ENCODE measurements at regions not wholly inside any gene's neighbourhood (a gene's known extent, or its start where the extent isn't known, plus 50 kb on each side); places are given as distances from the start of the nearest gene placed in this dataset.

GRCh38 chr2:22967756-22968155 lies 417.2 kb upstream of the KLHL29 start:
- Histone ChIP-seq H3K9me1 (ENCODE audit: insufficient read depth, low read length) (no peaks in the 10 kb centered on the region), H3K4ac (ENCODE audit: low read depth, low read length) (no peak overlapping the region), H2AK9ac (replicated peaks; ENCODE audit: low read depth, low read length, poor library complexity) (no peak overlapping the region), H2AK5ac (ENCODE audit: low read depth, low read length) (no peak overlapping the region), H3K27me3 (ENCODE audit: control insufficient read depth, insufficient read depth, low read length) (no peaks in the 10 kb centered on the region), H4K91ac (ENCODE audit: insufficient read depth, low read depth, low read length) (no peak overlapping the region), H2BK5ac (ENCODE audit: low read depth, low read length, poor library complexity, severe bottlenecking) (no peak overlapping the region), H3K23ac (ENCODE audit: low read depth, low read length) (no peak overlapping the region), H4K20me1 (ENCODE audit: insufficient read depth, low read length) (no peaks in the 10 kb centered on the region), H3K56ac (ENCODE audit: extremely low read depth, insufficient read depth, low read length) (no peak overlapping the region), H3K4me1 (ENCODE audit: control insufficient read depth, insufficient read depth, low read length) (no peaks in the 10 kb centered on the region), H3K4me2 (ENCODE audit: low read depth, low read length) (no peak overlapping the region), H4K8ac (ENCODE audit: low read depth in 2 of 2, low read length in 2 of 2) (no peak overlapping the region), H3K14ac (replicated peaks; ENCODE audit: low read depth, low read length) (no peak overlapping the region), H3K9me3 (ENCODE audit: control insufficient read depth, insufficient read depth, low read length) (peaks cover 6% of the 10 kb centered on the region), H3K79me1 (ENCODE audit: low read depth in 1 of 2, low read length in 2 of 2) (no peaks in the 10 kb centered on the region), H3K4me3 (ENCODE audit: insufficient read depth, low read depth, low read length) (no peak overlapping the region), H3K18ac (ENCODE audit: low read depth, low read length) (no peak overlapping the region), H3K27ac (ENCODE audit: insufficient read depth, low read length) (no peak overlapping the region), H2BK15ac (ENCODE audit: low read depth, low read length) (no peak overlapping the region), H2BK120ac (ENCODE audit: low read depth, low read length) (no peak overlapping the region), H2BK20ac (ENCODE audit: low read depth, low read length) (no peak overlapping the region), H3K9ac (ENCODE audit: low read depth, low read length) (no peak overlapping the region), H3K36me3 (ENCODE audit: control insufficient read depth, insufficient read depth, low read length) (no peaks in the 10 kb centered on the region), H2AFZ (replicated peaks; ENCODE audit: low read length, poor library complexity) (no peak overlapping the region), H4K5ac (ENCODE audit: low read depth, low read length) (no peak overlapping the region)
- POLR2A ChIA-PET (ENCODE audit: unreplicated experiment) = no interaction called here
- DNase-seq (no peak), ATAC-seq (ENCODE audit: low read depth) (no peak)
- no peak for TF ChIP-seq BHLHE40 (IDR thresholded peaks at IDR 0.05; ENCODE audit: low read depth, low read length)
- no peak for TF ChIP-seq RCOR1 (IDR thresholded peaks at IDR 0.05; ENCODE audit: insufficient replicate concordance, low read length)
- TF ChIP-seq CTCF (conservative IDR thresholded peaks at IDR 0.05; ENCODE audit: low read depth, low read length) = no peak
- no peak for TF ChIP-seq RFX5 (IDR thresholded peaks at IDR 0.05; ENCODE audit: low read depth, low read length)
- no peak for TF ChIP-seq SMC3 (IDR thresholded peaks at IDR 0.05; ENCODE audit: low read depth, low read length)
- no peak for TF ChIP-seq CEBPB (IDR thresholded peaks at IDR 0.05; ENCODE audit: low read depth, low read length)
- in situ Hi-C loops (cut with MboI; ENCODE audit: low sequenced_read_pairs) (no loop called here), intact Hi-C loops (cut with micrococcal nuclease) (no loop called here), dilution Hi-C loops (cut with HindIII; ENCODE audit: low sequenced_read_pairs, unreplicated experiment) (no loop called here)
- no TSS peak for BruUV-seq (replicated peaks)
- 55% methylated on average over 2 of the region's 5 CpGs; no CpG with 5 or more reads in 1 of the 2 experiments for WGBS, 2 experiments (ENCODE audit: extremely low coverage in 2 of 2, insufficient read length in 1 of 2)
- CTCF ChIA-PET = no interaction called here

Measured in IMR-90 (cell line).